ENCODE measurements at regions not wholly inside any gene's neighbourhood (a gene's known extent, or its start where the extent isn't known, plus 50 kb on each side); places are given as distances from the start of the nearest gene placed in this dataset.
"Not testable (repeated sequence)": the region's sequence is repeated elsewhere in the genome, so short reads cannot be mapped to it uniquely, and the experiment has no call there.

- DNase-seq (no peak), ATAC-seq (ENCODE audit: low FRiP score) (no peak)
- H3K4me1 ChIP-seq (ENCODE audit: control insufficient read depth in 1 of 2, insufficient read depth in 2 of 2, low read length in 2 of 2), result no peaks in the 10 kb centered on the region
- peaks cover 4% of the 10 kb centered on the region for H3K9me3 ChIP-seq (ENCODE audit: control insufficient read depth, low read length)
- intact Hi-C loops (cut with DNase I), result no loop called here
- no peaks in the 10 kb centered on the region for H3K36me3 ChIP-seq (ENCODE audit: control insufficient read depth in 1 of 2, insufficient read depth in 2 of 2, low read length in 1 of 2)
- no peak overlapping the region for H3K4me3 ChIP-seq (ENCODE audit: low read length in 2 of 2)
- no peaks in the 10 kb centered on the region for H3K27me3 ChIP-seq (ENCODE audit: control insufficient read depth in 1 of 2, insufficient read depth in 2 of 2, low read length in 1 of 2)
- no peak overlapping the region for H3K27ac ChIP-seq (ENCODE audit: low read depth in 1 of 2, low read length in 2 of 2)
Observed at GRCh38 chr4:78704317-78704716, 71.8 kb upstream of the BMP2K start.

DNA sequence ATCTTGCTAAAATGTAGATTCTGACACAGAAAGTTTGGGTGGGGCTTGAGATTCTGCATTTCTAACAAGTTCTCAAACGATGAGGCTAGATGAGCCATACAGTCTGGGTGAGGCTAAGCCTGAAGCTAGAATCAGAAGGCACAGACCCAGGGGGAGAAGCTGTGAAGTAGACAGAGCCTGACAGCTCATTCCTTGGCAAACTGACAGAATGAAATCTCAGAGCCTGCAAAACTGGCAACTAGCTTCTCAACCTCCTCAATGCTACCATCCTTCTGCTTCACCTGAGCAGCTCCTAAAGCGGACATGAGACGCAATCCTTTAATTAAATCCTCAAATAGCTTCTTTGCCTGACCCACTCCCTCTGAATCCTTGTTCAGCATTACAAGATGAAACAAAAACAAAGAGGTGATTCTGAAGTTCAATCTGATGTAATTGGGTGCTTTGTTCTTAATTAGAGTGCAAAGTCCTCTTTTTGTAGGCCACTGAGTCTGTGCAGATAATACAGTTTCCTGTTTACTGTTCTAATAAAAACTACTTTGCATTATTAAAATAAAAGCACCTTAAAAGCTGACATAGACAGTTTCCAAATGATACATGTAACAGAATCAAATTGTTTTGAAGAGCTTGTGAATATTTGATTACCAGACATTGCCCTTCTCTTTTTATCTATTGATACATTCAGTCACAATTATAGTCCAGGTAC, 71.0 kb upstream of the BMP2K start:
- ATAC-seq (ENCODE audit: low FRiP score), result no peak
- intact Hi-C loops (cut with DNase I), result no loop called here
- 88 to 91% methylated on average over 3 of the region's 3 CpGs for WGBS, 2 donors

GRCh38 chr4:78706302-78706701, 69.8 kb upstream of the BMP2K start:
- WGBS, 2 donors, result 58% methylated on average over 6 of the region's 6 CpGs
- peaks cover 4% of the 10 kb centered on the region for H3K9me3 ChIP-seq (ENCODE audit: control insufficient read depth, low read length)
- H3K36me3 ChIP-seq (ENCODE audit: control insufficient read depth in 1 of 2, insufficient read depth in 2 of 2, low read length in 1 of 2), result no peaks in the 10 kb centered on the region
- H3K4me3 ChIP-seq (ENCODE audit: low read length in 2 of 2), result no peak overlapping the region
- ATAC-seq (ENCODE audit: low FRiP score) (no peak), DNase-seq (no peak)
- H3K27me3 ChIP-seq (ENCODE audit: control insufficient read depth in 1 of 2, insufficient read depth in 2 of 2, low read length in 1 of 2), result no peaks in the 10 kb centered on the region
- intact Hi-C loops (cut with DNase I), result no loop called here
- H3K27ac ChIP-seq (ENCODE audit: low read depth in 1 of 2, low read length in 2 of 2), result no peak overlapping the region
- H3K4me1 ChIP-seq (ENCODE audit: control insufficient read depth in 1 of 2, insufficient read depth in 2 of 2, low read length in 2 of 2), result no peaks in the 10 kb centered on the region

More for the DNA sequence above, 71.0 kb upstream of the BMP2K start:
- no peaks in the 10 kb centered on the region for H3K4me1 ChIP-seq (ENCODE audit: control insufficient read depth in 1 of 2, insufficient read depth in 2 of 2, low read length in 2 of 2)
- no peaks in the 10 kb centered on the region for H3K27me3 ChIP-seq (ENCODE audit: control insufficient read depth in 1 of 2, insufficient read depth in 2 of 2, low read length in 1 of 2)
- peaks cover 4% of the 10 kb centered on the region for H3K9me3 ChIP-seq (ENCODE audit: control insufficient read depth, low read length)
- H3K4me3 ChIP-seq (ENCODE audit: low read length in 2 of 2), result no peak overlapping the region
- H3K27ac ChIP-seq (ENCODE audit: low read depth in 1 of 2, low read length in 2 of 2), result no peak overlapping the region
- no peaks in the 10 kb centered on the region for H3K36me3 ChIP-seq (ENCODE audit: control insufficient read depth in 1 of 2, insufficient read depth in 2 of 2, low read length in 1 of 2)
- DNase-seq, result no peak

DNA sequence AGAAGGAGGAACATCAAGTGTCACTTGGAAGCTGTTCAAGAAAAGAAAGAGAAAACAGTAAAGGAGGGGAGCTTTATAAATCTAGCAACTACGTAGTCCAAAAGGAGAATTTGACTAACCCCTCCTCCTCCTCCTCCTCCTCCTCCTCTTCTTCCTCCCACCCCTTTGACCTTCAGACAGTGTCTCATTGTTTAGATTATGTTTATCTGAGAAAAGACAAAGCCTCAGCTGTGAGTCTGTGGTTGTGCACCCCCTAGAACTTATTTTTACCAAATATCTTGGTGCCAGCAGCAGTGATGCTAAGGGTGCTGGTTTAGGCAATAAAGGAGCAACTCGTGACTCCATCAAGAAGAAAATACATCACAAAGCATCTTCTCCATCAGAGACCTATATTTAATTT, 68.9 kb upstream of the BMP2K start:
- intact Hi-C loops (cut with DNase I), result no loop called here
- Histone ChIP-seq H3K36me3 (ENCODE audit: control insufficient read depth in 1 of 2, insufficient read depth in 2 of 2, low read length in 1 of 2) (no peaks in the 10 kb centered on the region), H3K27ac (ENCODE audit: low read depth in 1 of 2, low read length in 2 of 2) (no peak overlapping the region), H3K4me3 (ENCODE audit: low read length in 2 of 2) (no peak overlapping the region), H3K4me1 (ENCODE audit: control insufficient read depth in 1 of 2, insufficient read depth in 2 of 2, low read length in 2 of 2) (no peaks in the 10 kb centered on the region), H3K9me3 (ENCODE audit: control insufficient read depth, low read length) (peaks cover 4% of the 10 kb centered on the region), H3K27me3 (ENCODE audit: control insufficient read depth in 1 of 2, insufficient read depth in 2 of 2, low read length in 1 of 2) (no peaks in the 10 kb centered on the region)
- 70 to 74% methylated on average over 2 of the region's 2 CpGs for WGBS, 2 donors
- no peak for DNase-seq
- ATAC-seq (ENCODE audit: low FRiP score), result no peak

DNA sequence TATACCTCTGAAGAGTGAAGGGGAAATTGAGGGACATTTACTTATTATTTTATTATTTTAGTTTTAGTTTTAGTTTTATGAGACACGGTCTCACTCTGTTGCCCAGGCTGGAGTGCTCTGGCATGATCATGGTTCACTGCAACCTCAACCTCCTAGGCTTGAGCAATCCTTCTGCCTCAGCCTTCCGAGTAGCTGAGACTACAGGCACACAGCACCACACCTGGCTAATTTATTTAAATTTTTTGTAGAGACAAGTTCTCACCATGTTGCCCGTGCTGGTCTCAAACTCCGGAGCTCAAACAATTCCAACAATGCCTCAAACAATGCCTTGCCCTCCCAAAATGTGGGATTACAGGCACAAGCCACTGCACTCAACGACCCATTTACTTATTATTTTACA, 68.4 kb upstream of the BMP2K start:
- no peak for ATAC-seq (ENCODE audit: low FRiP score)
- Histone ChIP-seq H3K27me3 (ENCODE audit: control insufficient read depth in 1 of 2, insufficient read depth in 2 of 2, low read length in 1 of 2) (no peaks in the 10 kb centered on the region), H3K36me3 (ENCODE audit: control insufficient read depth in 1 of 2, insufficient read depth in 2 of 2, low read length in 1 of 2) (no peaks in the 10 kb centered on the region), H3K4me1 (ENCODE audit: control insufficient read depth in 1 of 2, insufficient read depth in 2 of 2, low read length in 2 of 2) (no peaks in the 10 kb centered on the region), H3K9me3 (ENCODE audit: control insufficient read depth, low read length) (peaks cover 2% of the 10 kb centered on the region), H3K27ac (ENCODE audit: low read depth in 1 of 2, low read length in 2 of 2) (no peak overlapping the region), H3K4me3 (ENCODE audit: low read length in 2 of 2) (no peak overlapping the region)
- DNase-seq, result no peak
- intact Hi-C loops (cut with DNase I), result no loop called here
- WGBS, 2 donors, result 71 to 72% methylated on average over 5 of the region's 5 CpGs

DNA sequence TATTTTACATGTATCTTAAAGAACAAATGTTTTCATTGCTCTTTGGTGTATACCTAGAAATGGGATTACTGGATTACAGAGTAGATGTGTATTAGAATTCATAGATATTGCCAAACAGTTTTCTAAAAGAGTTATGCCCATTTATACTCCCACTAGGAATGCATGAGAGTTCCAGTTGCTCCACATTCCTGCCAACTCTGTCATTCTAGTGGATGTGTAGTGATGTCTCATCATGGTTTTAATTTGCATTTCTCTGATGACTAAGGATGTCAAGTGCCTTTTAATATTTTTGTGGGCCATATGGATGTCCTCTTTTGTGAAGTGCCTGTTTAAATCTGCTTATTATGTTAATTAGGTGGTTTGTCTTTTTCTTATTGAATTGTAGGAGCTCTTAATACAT, 65.6 kb upstream of the BMP2K start:
- H3K36me3 ChIP-seq (ENCODE audit: control insufficient read depth in 1 of 2, insufficient read depth in 2 of 2, low read length in 1 of 2), result no peaks in the 10 kb centered on the region
- no peaks in the 10 kb centered on the region for H3K27me3 ChIP-seq (ENCODE audit: control insufficient read depth in 1 of 2, insufficient read depth in 2 of 2, low read length in 1 of 2)
- no peak overlapping the region for H3K4me3 ChIP-seq (ENCODE audit: low read length in 2 of 2)
- DNase-seq (no peak), ATAC-seq (ENCODE audit: low FRiP score) (no peak)
- H3K4me1 ChIP-seq (ENCODE audit: control insufficient read depth in 1 of 2, insufficient read depth in 2 of 2, low read length in 2 of 2), result no peaks in the 10 kb centered on the region
- no peak overlapping the region for H3K27ac ChIP-seq (ENCODE audit: low read depth in 1 of 2, low read length in 2 of 2)
- intact Hi-C loops (cut with DNase I), result no loop called here
- no peaks in the 10 kb centered on the region for H3K9me3 ChIP-seq (ENCODE audit: control insufficient read depth, low read length)

- Histone ChIP-seq H3K4me1 (ENCODE audit: control insufficient read depth in 1 of 2, insufficient read depth in 2 of 2, low read length in 2 of 2) (no peaks in the 10 kb centered on the region), H3K27me3 (ENCODE audit: control insufficient read depth in 1 of 2, insufficient read depth in 2 of 2, low read length in 1 of 2) (no peaks in the 10 kb centered on the region), H3K9me3 (ENCODE audit: control insufficient read depth, low read length) (no peaks in the 10 kb centered on the region), H3K27ac (ENCODE audit: low read depth in 1 of 2, low read length in 2 of 2) (no peak overlapping the region), H3K4me3 (ENCODE audit: low read length in 2 of 2) (no peak overlapping the region), H3K36me3 (ENCODE audit: control insufficient read depth in 1 of 2, insufficient read depth in 2 of 2, low read length in 1 of 2) (no peaks in the 10 kb centered on the region)
- DNase-seq (no peak), ATAC-seq (ENCODE audit: low FRiP score) (no peak)
- WGBS, 2 donors, result 78 to 80% methylated on average over 3 of the region's 3 CpGs
- intact Hi-C loops (cut with DNase I), result no loop called here
Observed at GRCh38 chr4:78711676-78712075, 64.5 kb upstream of the BMP2K start.

DNA sequence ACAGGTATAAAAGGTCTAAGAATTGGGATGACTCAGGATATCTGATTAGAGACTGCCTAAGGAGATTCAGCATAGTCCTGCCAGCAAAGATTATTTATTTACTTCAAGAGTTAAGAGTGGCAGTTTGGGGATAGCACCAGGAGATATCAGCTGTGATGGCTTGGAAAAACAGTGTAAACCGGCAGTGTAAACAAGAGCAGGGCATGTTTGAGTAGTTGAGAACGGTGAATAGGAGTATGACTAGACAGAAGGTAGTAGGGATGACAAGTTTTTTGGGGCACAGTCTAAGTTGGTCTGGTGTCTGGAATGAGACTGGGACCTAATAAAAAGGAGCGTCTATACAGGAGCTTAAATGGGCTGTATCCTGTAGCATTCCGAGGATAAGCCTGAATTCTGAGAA, 61.6 kb upstream of the BMP2K start:
- intact Hi-C loops (cut with DNase I); H3K4me1 ChIP-seq (ENCODE audit: control insufficient read depth in 1 of 2, insufficient read depth in 2 of 2, low read length in 2 of 2); H3K9me3 ChIP-seq (ENCODE audit: control insufficient read depth, low read length); H3K27me3 ChIP-seq (ENCODE audit: control insufficient read depth in 1 of 2, insufficient read depth in 2 of 2, low read length in 1 of 2); H3K4me3 ChIP-seq (ENCODE audit: low read length in 2 of 2); H3K27ac ChIP-seq (ENCODE audit: low read depth in 1 of 2, low read length in 2 of 2); H3K36me3 ChIP-seq (ENCODE audit: control insufficient read depth in 1 of 2, insufficient read depth in 2 of 2, low read length in 1 of 2); ATAC-seq (ENCODE audit: low FRiP score); DNase-seq: not testable (repeated sequence)
- WGBS, 2 donors, result 87 to 88% methylated on average over 4 of the region's 4 CpGs

DNA sequence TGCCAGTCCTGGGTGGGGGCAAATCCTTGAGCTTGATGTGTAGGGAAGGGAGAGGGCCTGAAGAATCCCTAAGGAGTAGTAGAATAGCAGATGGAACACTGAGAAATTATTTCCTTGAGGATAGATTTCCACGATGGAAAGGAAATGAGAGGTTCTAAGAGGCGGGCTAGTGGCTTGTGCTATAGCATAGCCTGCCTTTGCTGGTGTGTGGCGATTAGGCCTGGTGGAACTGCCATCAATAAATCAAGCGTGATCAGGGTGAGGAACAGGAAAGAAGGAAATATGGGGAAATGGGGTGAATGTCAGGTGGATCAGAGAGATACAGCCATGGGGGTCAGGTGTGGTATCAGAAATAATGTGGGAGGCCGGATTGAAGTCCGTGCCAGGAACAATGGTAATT, 60.8 kb upstream of the BMP2K start:
- H3K9me3 ChIP-seq (ENCODE audit: control insufficient read depth, low read length); ATAC-seq (ENCODE audit: low FRiP score); intact Hi-C loops (cut with DNase I); H3K27me3 ChIP-seq (ENCODE audit: control insufficient read depth in 1 of 2, insufficient read depth in 2 of 2, low read length in 1 of 2); DNase-seq; H3K27ac ChIP-seq (ENCODE audit: low read depth in 1 of 2, low read length in 2 of 2); H3K4me1 ChIP-seq (ENCODE audit: control insufficient read depth in 1 of 2, insufficient read depth in 2 of 2, low read length in 2 of 2); H3K36me3 ChIP-seq (ENCODE audit: control insufficient read depth in 1 of 2, insufficient read depth in 2 of 2, low read length in 1 of 2); H3K4me3 ChIP-seq (ENCODE audit: low read length in 2 of 2): not testable (repeated sequence)
- WGBS, 2 donors, result 87 to 90% methylated on average over 4 of the region's 6 CpGs
